ENCODE measurements at regions not wholly inside any gene's neighbourhood (a gene's known extent, or its start where the extent isn't known, plus 50 kb on each side); places are given as distances from the start of the nearest gene placed in this dataset.
"Not testable (repeated sequence)": the region's sequence is repeated elsewhere in the genome, so short reads cannot be mapped to it uniquely, and the experiment has no call there.

DNA sequence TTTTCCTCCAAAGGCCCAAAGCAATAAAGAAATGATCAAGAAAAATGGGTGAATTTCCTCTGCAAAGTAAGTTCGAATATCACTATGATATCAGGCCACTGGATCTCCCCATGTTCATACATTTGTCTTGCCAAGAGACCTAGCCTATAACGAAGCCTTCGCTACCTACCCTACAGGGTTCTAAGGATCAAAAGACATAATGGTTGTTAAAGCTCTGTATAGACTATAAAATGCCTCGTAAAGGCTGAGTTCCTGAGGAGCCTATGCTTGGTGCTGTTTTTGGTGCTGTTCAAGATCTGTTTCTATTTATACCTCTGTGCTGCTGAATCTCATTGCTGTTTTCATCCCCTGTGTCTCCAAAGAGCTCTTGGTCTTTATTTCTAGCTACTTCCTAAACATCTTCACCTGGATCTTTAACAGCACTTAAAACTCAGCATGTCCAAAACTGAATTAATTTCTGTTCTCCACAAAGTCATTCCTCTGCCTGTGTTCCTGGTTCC lies 254.4 kb upstream of the CHAC2 start:
- no peak overlapping the region for H3K4me3 ChIP-seq (ENCODE audit: low read depth, low read length)
- TF ChIP-seq, protein P1, sequence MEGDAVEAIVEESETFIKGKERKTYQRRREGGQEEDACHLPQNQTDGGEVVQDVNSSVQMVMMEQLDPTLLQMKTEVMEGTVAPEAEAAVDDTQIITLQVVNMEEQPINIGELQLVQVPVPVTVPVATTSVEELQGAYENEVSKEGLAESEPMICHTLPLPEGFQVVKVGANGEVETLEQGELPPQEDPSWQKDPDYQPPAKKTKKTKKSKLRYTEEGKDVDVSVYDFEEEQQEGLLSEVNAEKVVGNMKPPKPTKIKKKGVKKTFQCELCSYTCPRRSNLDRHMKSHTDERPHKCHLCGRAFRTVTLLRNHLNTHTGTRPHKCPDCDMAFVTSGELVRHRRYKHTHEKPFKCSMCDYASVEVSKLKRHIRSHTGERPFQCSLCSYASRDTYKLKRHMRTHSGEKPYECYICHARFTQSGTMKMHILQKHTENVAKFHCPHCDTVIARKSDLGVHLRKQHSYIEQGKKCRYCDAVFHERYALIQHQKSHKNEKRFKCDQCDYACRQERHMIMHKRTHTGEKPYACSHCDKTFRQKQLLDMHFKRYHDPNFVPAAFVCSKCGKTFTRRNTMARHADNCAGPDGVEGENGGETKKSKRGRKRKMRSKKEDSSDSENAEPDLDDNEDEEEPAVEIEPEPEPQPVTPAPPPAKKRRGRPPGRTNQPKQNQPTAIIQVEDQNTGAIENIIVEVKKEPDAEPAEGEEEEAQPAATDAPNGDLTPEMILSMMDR (IDR thresholded peaks at IDR 0.05; ENCODE audit: low read depth, low read length) = no peak
- no peak for DNase-seq (ENCODE audit: low read depth, low spot score)
- in situ Hi-C loops (cut with HindIII; ENCODE audit: low sequenced_read_pairs) = no loop called here

DNA sequence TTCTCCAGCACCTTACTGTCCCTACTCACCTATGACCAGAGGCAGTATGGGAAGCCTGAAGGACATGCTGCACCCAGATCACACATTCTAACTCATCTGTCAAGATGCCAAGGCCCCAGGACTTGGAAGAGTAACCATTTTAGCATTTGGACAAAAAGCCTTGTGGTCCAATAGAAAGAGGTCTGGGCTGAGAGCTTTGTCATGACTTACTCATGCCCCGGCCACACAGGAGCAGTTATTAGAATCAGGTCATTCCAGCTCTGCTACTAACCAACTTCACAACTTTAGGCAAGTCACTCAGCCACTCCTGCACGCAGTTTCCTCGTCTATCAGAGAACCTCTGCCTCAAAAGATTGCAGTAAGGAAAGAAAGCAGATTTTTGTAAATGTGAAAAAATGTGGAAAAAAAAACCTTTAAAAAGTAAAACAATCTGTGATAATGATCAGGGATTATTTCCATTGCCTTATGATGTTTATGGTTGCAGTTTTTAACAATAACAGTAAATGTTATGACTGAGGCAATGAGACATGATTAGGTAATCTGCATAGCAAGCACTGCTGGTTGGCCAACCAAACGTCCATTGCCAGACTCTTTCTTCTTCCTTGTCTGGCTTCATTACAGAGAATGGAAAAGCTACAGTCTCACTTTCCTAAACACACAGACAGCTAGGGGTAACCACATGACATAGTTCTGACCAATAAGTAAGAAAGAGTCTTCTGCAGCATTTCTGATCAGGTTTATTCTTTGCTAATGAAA lies 255.4 kb upstream of the CHAC2 start:
- TF ChIP-seq, protein P1 (IDR thresholded peaks at IDR 0.05; ENCODE audit: low read depth, low read length) = no peak
- DNase-seq (ENCODE audit: low read depth, low spot score) = no peak
- in situ Hi-C loops (cut with HindIII; ENCODE audit: low sequenced_read_pairs) = no loop called here
- no peak overlapping the region for H3K4me3 ChIP-seq (ENCODE audit: low read depth, low read length)

DNA sequence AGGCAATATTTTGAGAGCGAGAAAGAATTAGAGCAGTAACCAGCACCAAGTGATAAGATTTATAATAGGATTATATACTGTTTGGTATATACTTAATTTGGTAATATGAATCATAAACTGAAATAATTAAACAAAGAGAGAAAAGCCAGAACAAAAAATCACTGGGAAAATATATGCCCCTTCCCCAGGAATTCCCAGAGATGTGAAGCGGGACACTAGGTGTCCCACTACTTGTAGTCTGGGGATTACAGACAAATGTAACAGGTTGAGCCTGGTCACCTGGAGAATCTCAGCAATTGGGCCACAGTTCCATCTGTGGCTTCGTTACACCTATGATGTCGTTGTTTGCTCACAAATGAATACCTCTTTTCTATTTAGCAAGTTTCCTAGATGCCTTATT lies 256.1 kb upstream of the CHAC2 start:
- no peak for DNase-seq (ENCODE audit: low read depth, low spot score)
- in situ Hi-C loops (cut with HindIII; ENCODE audit: low sequenced_read_pairs) = no loop called here
- no peak overlapping the region for H3K4me3 ChIP-seq (ENCODE audit: low read depth, low read length)
- TF ChIP-seq, protein P1 (IDR thresholded peaks at IDR 0.05; ENCODE audit: low read depth, low read length) = no peak

DNA sequence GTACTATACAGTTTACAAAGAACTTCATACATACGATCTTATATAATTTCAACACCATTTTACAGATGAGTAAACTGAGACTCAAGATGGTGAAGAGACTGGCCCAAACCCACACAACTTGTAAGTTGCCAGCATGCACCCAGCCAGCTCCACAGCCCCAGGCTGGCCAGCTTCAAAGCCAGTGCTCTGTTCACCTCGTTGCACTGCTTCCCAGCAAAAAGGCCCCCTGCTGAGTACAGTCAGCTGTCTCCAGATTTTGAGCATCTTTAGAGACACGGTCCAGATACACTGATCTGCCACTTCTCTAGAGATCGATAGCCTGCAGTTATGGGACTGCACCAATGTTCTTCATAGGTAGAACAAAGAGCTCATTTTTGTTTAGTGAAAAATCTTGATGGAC lies 257.2 kb upstream of the CHAC2 start:
- H3K4me3 ChIP-seq (ENCODE audit: low read depth, low read length) = no peak overlapping the region
- TF ChIP-seq, protein P1 (IDR thresholded peaks at IDR 0.05; ENCODE audit: low read depth, low read length) = no peak
- DNase-seq (ENCODE audit: low read depth, low spot score) = no peak
- in situ Hi-C loops (cut with HindIII; ENCODE audit: low sequenced_read_pairs) = no loop called here

DNA sequence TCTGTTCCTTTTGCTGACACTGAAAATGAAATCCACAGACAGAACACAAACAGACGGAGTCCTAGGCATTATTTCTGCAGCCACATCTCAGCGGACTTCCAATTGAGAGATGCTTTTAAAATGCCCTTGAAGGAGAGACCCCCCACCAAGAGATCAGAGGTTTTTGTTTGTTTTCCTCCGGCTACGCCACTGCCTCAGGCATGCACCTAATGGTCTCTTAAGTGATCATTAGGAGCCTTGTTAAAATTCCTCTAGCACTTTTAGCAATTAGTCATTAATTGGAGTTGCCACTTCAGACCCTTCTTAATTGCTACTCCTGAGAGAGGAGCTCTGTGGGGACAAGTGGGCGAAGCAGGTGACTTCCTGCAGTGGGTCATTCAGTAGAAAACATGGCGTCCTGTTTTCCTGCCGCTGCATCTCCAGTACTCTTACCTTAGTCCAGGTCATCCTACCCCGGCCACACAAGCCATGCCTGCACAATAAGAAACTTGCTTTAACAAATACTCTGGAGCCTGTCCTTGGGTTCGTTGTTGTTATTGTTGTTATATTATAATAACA lies 257.7 kb upstream of the CHAC2 start:
- no peak overlapping the region for H3K4me3 ChIP-seq (ENCODE audit: low read depth, low read length)
- TF ChIP-seq, protein P1 (IDR thresholded peaks at IDR 0.05; ENCODE audit: low read depth, low read length) = no peak
- in situ Hi-C loops (cut with HindIII; ENCODE audit: low sequenced_read_pairs) = no loop called here
- no peak for DNase-seq (ENCODE audit: low read depth, low spot score)

DNA sequence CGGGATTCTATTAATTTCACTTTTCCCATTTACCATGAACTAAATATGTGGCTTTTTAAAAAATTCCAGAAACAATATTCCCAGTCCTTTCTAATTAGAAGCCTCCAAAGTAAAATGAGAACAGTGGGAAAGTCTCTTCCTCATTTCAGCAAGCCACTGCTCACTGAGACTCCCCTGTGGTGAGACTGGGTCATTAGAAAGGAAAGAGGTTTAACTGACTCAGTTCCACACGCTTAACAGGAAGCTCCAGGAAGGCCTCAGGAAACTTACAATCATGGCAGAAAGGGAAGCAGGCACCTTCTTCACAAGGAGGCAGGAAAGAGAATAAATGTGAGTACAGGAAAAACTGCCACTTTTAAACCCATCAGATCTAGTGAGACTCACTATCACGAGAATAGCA lies 258.9 kb upstream of the CHAC2 start:
- no peak overlapping the region for H3K4me3 ChIP-seq (ENCODE audit: low read depth, low read length)
- TF ChIP-seq, protein P1 (IDR thresholded peaks at IDR 0.05; ENCODE audit: low read depth, low read length) = no peak
- in situ Hi-C loops (cut with HindIII; ENCODE audit: low sequenced_read_pairs) = no loop called here
- DNase-seq (ENCODE audit: low read depth, low spot score) = no peak

DNA sequence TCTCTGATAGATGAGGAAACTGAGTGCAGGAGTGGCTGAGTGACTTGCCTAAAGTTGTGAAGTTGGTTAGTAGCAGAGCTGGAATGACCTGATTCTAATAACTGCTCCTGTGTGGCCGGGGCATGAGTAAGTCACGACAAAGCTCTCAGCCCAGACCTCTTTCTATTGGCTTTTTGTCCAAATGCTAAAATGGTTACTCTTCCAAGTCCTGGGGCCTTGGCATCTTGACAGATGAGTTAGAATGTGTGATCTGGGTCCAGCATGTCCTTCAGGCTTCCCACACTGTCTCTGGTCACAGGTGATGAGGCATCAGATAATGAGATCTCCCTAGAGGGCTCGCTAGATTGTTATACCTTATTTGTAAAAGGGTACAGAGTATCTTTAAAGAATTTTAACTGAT lies 260.5 kb upstream of the CHAC2 start:
- H3K4me3 ChIP-seq (ENCODE audit: low read depth, low read length); in situ Hi-C loops (cut with HindIII; ENCODE audit: low sequenced_read_pairs); DNase-seq (ENCODE audit: low read depth, low spot score): not testable (repeated sequence)
